ENCODE measurements at regions not wholly inside any gene's neighbourhood (a gene's known extent, or its start where the extent isn't known, plus 50 kb on each side); places are given as distances from the start of the nearest gene placed in this dataset.

- no peak for TF ChIP-seq CTCF (conservative IDR thresholded peaks at IDR 0.05 in 1 of 2, IDR thresholded peaks at IDR 0.05 in 1 of 2; ENCODE audit: extremely low read depth in 1 of 2, insufficient read depth in 1 of 2, low read depth in 1 of 2, low read length in 2 of 2)
- no peak for TF ChIP-seq EZH2 (IDR thresholded peaks at IDR 0.05; ENCODE audit: borderline replicate concordance, low read length)
Measured at GRCh38 chr21:20261364-20261763, 736.8 kb upstream of the NCAM2 start.

Data from mammary epithelial cell (primary cell).